ENCODE measurements at regions not wholly inside any gene's neighbourhood (a gene's known extent, or its start where the extent isn't known, plus 50 kb on each side); places are given as distances from the start of the nearest gene placed in this dataset.
"Not testable (repeated sequence)": the region's sequence is repeated elsewhere in the genome, so short reads cannot be mapped to it uniquely, and the experiment has no call there.

- no peaks in the 10 kb centered on the region for H3K27me3 ChIP-seq (ENCODE audit: insufficient read depth, low read length)
- no peak for DNase-seq (ENCODE audit: insufficient read length, low spot score, missing footprints)
- H3K27ac ChIP-seq (ENCODE audit: low read depth, low read length), result no peak overlapping the region
- H2AFZ ChIP-seq (ENCODE audit: low read length), result no peak overlapping the region
- TF ChIP-seq CTCF (IDR thresholded peaks at IDR 0.05; ENCODE audit: extremely low read depth, low read depth, low read length), result no peak
- no peak overlapping the region for H3K4me3 ChIP-seq (ENCODE audit: insufficient read depth, low read length)
- H3K79me2 ChIP-seq (ENCODE audit: insufficient read depth, low read length), result no peaks in the 10 kb centered on the region
- H4K20me1 ChIP-seq (ENCODE audit: insufficient read depth, low read length), result no peaks in the 10 kb centered on the region
- no peaks in the 10 kb centered on the region for H3K4me1 ChIP-seq (ENCODE audit: insufficient read depth, low read length)
- peaks cover 3% of the 10 kb centered on the region for H3K9me3 ChIP-seq (ENCODE audit: low read depth, low read length)
- H3K4me2 ChIP-seq (ENCODE audit: insufficient read depth, low read length), result no peak overlapping the region
- H3K36me3 ChIP-seq (ENCODE audit: insufficient read depth, low read length), result no peaks in the 10 kb centered on the region
Measured at GRCh38 chr4:62434921-62435320, 1234.8 kb downstream of the ADGRL3 start.

DNA sequence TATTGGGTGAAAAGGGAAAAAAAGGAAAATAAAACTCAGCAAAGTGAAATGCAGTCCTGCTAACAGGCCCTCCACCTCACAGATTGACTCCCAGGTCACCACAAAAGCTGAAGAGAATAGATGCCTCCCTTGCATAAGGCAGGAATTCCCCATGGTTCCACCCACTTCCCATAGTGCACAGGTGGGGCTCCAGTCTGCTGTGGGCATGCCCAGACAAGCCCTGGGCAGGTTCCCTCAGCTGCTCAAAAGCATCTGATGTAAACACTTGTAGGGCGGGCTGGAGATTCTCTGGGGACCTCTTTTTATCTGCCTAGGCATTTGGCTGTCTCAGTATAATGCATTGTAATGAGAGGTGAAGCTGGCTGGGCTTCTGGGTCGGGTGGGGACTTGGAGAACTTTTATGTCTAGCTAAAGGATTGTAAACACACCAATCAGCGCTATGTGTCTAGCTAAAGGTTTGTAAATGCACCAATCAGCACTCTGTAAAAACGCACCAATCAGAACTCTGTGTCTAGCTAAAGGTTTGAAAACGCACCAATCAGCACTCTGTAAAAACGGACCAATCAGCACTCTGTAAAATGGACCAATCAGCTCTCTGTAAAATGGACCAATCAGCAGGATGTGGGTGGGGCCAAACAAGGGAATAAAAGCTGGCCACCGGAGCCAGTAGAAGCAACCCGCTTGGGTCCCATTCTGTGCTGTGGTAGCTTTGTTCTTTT is 1231.5 kb downstream of the ADGRL3 start:
- not testable (repeated sequence) for H3K4me3 ChIP-seq (ENCODE audit: insufficient read depth, low read length); H3K79me2 ChIP-seq (ENCODE audit: insufficient read depth, low read length); H2AFZ ChIP-seq (ENCODE audit: low read length); H3K27me3 ChIP-seq (ENCODE audit: insufficient read depth, low read length); DNase-seq (ENCODE audit: insufficient read length, low spot score, missing footprints); H3K36me3 ChIP-seq (ENCODE audit: insufficient read depth, low read length); H3K27ac ChIP-seq (ENCODE audit: low read depth, low read length); H3K9me3 ChIP-seq (ENCODE audit: low read depth, low read length); H3K4me2 ChIP-seq (ENCODE audit: insufficient read depth, low read length); H3K4me1 ChIP-seq (ENCODE audit: insufficient read depth, low read length); H4K20me1 ChIP-seq (ENCODE audit: insufficient read depth, low read length)

GRCh38 chr4:62429297-62429696 is 1229.2 kb downstream of the ADGRL3 start:
- Histone ChIP-seq H3K27me3 (ENCODE audit: insufficient read depth, low read length) (no peaks in the 10 kb centered on the region), H3K9me3 (ENCODE audit: low read depth, low read length) (no peaks in the 10 kb centered on the region), H3K4me3 (ENCODE audit: insufficient read depth, low read length) (no peak overlapping the region), H3K36me3 (ENCODE audit: insufficient read depth, low read length) (no peaks in the 10 kb centered on the region), H3K27ac (ENCODE audit: low read depth, low read length) (no peak overlapping the region), H3K4me1 (ENCODE audit: insufficient read depth, low read length) (no peaks in the 10 kb centered on the region), H4K20me1 (ENCODE audit: insufficient read depth, low read length) (no peaks in the 10 kb centered on the region), H3K79me2 (ENCODE audit: insufficient read depth, low read length) (no peaks in the 10 kb centered on the region), H2AFZ (ENCODE audit: low read length) (no peak overlapping the region), H3K4me2 (ENCODE audit: insufficient read depth, low read length) (no peak overlapping the region)
- DNase-seq (ENCODE audit: insufficient read length, low spot score, missing footprints), result no peak
- no peak for TF ChIP-seq CTCF (IDR thresholded peaks at IDR 0.05; ENCODE audit: extremely low read depth, low read depth, low read length)

- peaks cover 2% of the 10 kb centered on the region for H3K9me3 ChIP-seq (ENCODE audit: low read depth, low read length)
- H3K79me2 ChIP-seq (ENCODE audit: insufficient read depth, low read length), result no peaks in the 10 kb centered on the region
- no peaks in the 10 kb centered on the region for H4K20me1 ChIP-seq (ENCODE audit: insufficient read depth, low read length)
- no peaks in the 10 kb centered on the region for H3K4me1 ChIP-seq (ENCODE audit: insufficient read depth, low read length)
- H3K27ac ChIP-seq (ENCODE audit: low read depth, low read length), result no peak overlapping the region
- DNase-seq (ENCODE audit: insufficient read length, low spot score, missing footprints), result no peak
- no peak overlapping the region for H2AFZ ChIP-seq (ENCODE audit: low read length)
- H3K4me2 ChIP-seq (ENCODE audit: insufficient read depth, low read length), result no peak overlapping the region
- H3K27me3 ChIP-seq (ENCODE audit: insufficient read depth, low read length), result no peaks in the 10 kb centered on the region
- no peaks in the 10 kb centered on the region for H3K36me3 ChIP-seq (ENCODE audit: insufficient read depth, low read length)
- H3K4me3 ChIP-seq (ENCODE audit: insufficient read depth, low read length), result no peak overlapping the region
- no peak for TF ChIP-seq CTCF (IDR thresholded peaks at IDR 0.05; ENCODE audit: extremely low read depth, low read depth, low read length)
Measured at GRCh38 chr4:62415256-62415655, 1215.1 kb downstream of the ADGRL3 start.

Data from osteoblast (primary cell).